PFSK-1 (cell line): ENCODE measurements at regions not wholly inside any gene's neighbourhood (a gene's known extent, or its start where the extent isn't known, plus 50 kb on each side); places are given as distances from the start of the nearest gene placed in this dataset.

Source experiments
- FOXP2 ChIP-seq: optimal IDR thresholded peaks from 2 replicates; pipeline ENCODE3; 2011; ENCODE audit warnings: borderline replicate concordance, control low read depth, inconsistent platforms; ENCODE audit not compliant: insufficient read depth; ENCODE audit errors: extremely low read length, extremely low read depth
- POLR2AphosphoS5 ChIP-seq: IDR thresholded peaks from 2 replicates; pipeline ENCODE4 v1.6.1; 2012; ENCODE audit warnings: low read depth, mild to moderate bottlenecking, control low read depth, low read length, moderate library complexity
- SIN3A ChIP-seq: IDR thresholded peaks from 2 replicates; pipeline ENCODE4 v1.6.1; 2012; ENCODE audit warnings: mild to moderate bottlenecking, low read length, moderate library complexity, borderline replicate concordance; ENCODE audit not compliant: insufficient read depth
- TAF1 ChIP-seq: IDR thresholded peaks from 2 replicates; pipeline ENCODE4 v1.6.1; 2012; ENCODE audit warnings: low read length, control low read depth, borderline replicate concordance; ENCODE audit not compliant: insufficient read depth
- TF ChIP-seq, protein P1 (sequence below), 2 experiments: IDR thresholded peaks; 2 replicates each; pipeline versions ENCODE4 v1.6.1 to v1.8.0; 2011 to 2012; ENCODE audit warnings: low read depth in 2 of 2, low read length in 2 of 2, control low read depth in 1 of 2, inconsistent platforms in 1 of 2, mild to moderate bottlenecking in 1 of 2, moderate library complexity in 1 of 2; ENCODE audit not compliant: insufficient read depth in 1 of 2

DNA sequence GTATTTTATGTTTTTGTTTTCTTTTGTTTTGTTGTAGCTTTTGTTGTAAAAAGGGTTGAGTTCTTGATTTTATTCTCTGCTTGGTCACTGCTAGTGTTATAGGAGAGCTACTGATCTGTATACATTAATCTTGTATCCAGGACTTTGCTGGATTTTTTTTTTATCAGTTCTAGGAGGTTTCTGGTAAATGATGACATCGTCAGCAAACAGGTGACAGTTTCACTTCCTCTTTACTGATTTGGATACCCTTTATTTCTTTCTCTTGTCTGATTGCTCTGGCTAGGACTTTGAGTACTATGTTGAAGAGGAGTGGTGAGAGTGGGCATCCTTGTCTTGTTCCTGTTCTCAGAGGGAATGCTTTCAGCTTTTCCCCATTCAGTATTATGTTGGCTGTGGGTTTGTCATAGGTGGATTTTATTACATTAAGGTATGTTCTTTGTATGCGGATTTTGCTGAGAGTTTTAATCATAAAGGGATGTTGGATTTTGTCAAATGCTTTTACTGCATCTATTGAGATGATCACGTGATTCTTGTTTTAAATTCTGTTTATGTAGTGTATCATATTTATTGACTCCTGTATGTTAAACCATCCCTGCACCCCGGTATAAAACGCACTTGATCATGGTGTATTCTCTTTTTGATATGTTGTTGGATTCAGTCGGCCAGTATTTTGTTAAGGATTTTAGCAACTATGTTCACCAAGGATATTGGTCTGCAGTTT is 905.7 kb downstream of the LTN1 start:
- no peak for TF ChIP-seq TAF1
- TF ChIP-seq POLR2AphosphoS5: no peak
- TF ChIP-seq SIN3A: no peak
- TF ChIP-seq, protein P1, sequence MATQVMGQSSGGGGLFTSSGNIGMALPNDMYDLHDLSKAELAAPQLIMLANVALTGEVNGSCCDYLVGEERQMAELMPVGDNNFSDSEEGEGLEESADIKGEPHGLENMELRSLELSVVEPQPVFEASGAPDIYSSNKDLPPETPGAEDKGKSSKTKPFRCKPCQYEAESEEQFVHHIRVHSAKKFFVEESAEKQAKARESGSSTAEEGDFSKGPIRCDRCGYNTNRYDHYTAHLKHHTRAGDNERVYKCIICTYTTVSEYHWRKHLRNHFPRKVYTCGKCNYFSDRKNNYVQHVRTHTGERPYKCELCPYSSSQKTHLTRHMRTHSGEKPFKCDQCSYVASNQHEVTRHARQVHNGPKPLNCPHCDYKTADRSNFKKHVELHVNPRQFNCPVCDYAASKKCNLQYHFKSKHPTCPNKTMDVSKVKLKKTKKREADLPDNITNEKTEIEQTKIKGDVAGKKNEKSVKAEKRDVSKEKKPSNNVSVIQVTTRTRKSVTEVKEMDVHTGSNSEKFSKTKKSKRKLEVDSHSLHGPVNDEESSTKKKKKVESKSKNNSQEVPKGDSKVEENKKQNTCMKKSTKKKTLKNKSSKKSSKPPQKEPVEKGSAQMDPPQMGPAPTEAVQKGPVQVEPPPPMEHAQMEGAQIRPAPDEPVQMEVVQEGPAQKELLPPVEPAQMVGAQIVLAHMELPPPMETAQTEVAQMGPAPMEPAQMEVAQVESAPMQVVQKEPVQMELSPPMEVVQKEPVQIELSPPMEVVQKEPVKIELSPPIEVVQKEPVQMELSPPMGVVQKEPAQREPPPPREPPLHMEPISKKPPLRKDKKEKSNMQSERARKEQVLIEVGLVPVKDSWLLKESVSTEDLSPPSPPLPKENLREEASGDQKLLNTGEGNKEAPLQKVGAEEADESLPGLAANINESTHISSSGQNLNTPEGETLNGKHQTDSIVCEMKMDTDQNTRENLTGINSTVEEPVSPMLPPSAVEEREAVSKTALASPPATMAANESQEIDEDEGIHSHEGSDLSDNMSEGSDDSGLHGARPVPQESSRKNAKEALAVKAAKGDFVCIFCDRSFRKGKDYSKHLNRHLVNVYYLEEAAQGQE (IDR thresholded peaks at IDR 0.05; ENCODE audit: insufficient read depth in 1 of 2, low read depth in 2 of 2, low read length in 2 of 2): no peak

DNA sequence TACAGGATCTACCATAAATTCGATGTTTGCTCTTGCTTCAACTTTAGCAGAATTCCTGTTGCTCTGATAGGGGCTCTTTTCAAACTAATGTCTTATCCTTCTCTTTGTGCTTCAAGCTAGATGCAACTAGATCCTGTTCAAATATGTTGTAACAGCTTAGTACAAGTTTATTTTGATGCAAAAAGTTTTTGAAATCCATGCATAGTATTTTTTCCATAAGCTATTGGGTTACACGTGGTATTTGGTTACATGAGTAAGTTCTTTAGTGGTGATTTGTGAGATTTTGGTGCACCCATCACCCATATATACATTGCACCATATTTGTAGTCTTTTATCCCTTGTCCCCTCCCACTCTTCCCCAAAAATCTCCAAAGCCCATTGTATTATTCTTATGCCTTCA is 907.7 kb downstream of the LTN1 start:
- TF ChIP-seq TAF1: no peak

DNA sequence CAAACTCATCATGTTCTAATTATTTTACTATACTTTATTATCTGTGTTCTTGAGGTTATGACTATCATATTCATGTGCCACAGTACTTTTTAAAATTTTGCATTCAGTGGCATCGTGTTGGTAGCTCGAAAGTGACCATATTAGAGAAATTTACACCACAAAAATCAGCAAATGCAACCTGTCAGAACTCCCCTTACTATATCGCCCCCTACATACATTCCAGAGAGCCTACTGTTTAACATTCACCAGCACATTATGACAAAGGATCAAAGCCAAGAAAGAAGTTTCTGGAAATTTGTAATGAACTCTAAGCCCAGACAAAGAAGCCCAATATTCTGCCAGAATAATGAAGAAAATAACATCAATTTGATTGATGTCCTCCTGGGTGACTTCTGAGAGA is 909.3 kb downstream of the LTN1 start:
- TF ChIP-seq, protein P1 (IDR thresholded peaks at IDR 0.05; ENCODE audit: insufficient read depth in 1 of 2, low read depth in 2 of 2, low read length in 2 of 2): no peak
- TF ChIP-seq POLR2AphosphoS5 (no peak), FOXP2 (no peak), SIN3A (no peak), TAF1 (no peak)

DNA sequence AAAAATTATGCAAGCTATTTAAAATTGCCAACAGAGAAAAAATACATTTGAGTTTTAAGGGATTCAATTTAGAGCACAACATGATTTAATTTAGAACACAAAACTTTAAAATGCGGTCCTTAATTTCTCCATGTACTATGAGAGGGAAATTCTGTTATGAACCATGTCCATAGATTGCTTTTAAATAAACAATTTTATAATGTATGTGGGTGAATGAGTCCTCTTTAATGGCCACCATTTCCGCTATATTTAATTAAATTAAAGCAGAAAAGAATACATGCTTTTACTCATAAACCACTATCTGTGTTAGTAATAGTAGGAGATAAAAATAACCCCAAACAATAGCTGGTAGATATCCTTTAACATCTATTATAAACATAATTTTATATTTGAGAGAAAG is 914.6 kb downstream of the LTN1 start:
- TF ChIP-seq, protein P1 (IDR thresholded peaks at IDR 0.05; ENCODE audit: insufficient read depth in 1 of 2, low read depth in 2 of 2, low read length in 2 of 2): no peak
- TF ChIP-seq FOXP2 (no peak), SIN3A (no peak), TAF1 (no peak), POLR2AphosphoS5 (no peak)

DNA sequence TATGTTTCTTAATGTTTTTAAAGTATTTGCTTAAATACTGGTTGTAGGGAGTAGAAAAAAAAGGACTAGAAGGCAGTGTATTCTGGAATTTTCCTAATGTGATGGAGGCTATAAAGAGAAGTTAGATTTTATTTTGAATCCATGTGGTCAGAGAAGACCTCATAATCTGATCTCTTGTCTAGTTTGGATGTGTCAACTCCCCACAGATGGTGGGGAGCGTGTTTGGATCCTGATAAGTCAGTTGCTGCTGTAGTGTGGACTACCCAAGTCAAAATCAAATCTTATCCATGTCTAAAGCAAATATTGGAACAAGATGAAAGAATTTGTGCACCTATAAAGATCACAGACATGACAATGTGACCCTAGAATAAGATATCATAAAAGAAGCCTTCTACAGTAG is 918.0 kb downstream of the LTN1 start:
- TF ChIP-seq, protein P1 (IDR thresholded peaks at IDR 0.05; ENCODE audit: insufficient read depth in 1 of 2, low read depth in 2 of 2, low read length in 2 of 2): no peak
- TF ChIP-seq SIN3A (no peak), POLR2AphosphoS5 (no peak), TAF1 (no peak), FOXP2 (no peak)
